GM19455 (cell line): ENCODE measurements at regions not wholly inside any gene's neighbourhood (a gene's known extent, or its start where the extent isn't known, plus 50 kb on each side); places are given as distances from the start of the nearest gene placed in this dataset.

Source experiments
- ATAC-seq: cut with Tn5 transposase; IDR thresholded peaks from one replicate; pipeline ENCODE4 v1.9.1; 2021; ENCODE audit not compliant: unreplicated experiment

GRCh38 chr4:147347217-147347616 is 133.7 kb upstream of the EDNRA start:
- ATAC-seq: no peak

- ATAC-seq: no peak
These were observed 131.7 kb upstream of the EDNRA start for GRCh38 chr4:147349193-147349592.

GRCh38 chr4:147351083-147351787 is 129.7 kb upstream of the EDNRA start:
- ATAC-seq: no peak

- no peak for ATAC-seq
These were observed 126.7 kb upstream of the EDNRA start for GRCh38 chr4:147354237-147354636.

DNA sequence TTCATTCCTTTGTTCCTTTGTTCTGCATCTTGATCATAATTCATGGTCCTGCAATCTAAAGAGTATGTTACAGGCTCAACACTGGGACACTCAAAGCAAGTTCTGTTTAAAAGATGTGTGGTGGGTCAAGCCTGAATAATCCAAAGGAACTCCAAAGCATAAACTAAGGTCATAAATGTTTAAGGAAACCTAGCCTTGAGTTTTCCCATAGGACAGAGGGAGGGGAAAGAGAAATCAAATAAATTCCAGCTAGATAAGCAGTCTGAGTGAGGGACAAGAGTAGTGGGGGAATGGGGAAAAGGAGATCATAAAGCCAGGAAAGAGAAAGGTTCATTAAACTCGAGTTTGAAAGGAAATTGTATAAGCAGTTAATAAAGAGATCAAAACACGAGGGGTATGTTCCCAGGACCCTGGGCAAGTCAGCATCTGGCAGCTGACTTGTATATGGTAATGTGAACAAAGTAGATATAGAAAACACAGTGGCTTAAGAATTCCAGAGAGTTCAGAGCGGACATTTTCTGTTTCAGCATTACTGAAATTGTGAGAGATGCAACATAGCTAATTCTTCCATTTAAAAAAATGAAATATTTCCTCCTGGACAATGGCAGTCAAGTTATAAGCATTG is 125.8 kb upstream of the EDNRA start:
- ATAC-seq: no peak

DNA sequence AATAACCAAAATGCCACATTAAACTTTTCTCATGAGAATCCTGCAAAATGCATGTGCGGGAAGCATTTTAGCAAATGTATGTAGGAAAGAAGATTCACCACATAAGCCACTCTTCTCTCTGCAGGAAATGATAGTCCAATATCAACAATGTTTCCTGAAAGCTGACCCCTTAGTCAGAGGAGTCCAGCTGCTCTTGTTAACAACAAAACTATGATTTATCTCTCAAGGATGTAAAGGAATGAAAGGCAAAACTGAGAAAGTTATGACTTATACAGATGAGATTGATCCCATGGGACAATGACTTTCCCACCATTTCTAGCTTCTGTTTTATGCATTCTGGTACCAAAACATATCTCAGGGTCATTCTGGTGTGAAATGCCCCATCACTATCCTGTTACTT is 125.0 kb upstream of the EDNRA start:
- ATAC-seq: no peak

- no peak for ATAC-seq
These were observed 120.6 kb upstream of the EDNRA start for GRCh38 chr4:147360301-147360700.

DNA sequence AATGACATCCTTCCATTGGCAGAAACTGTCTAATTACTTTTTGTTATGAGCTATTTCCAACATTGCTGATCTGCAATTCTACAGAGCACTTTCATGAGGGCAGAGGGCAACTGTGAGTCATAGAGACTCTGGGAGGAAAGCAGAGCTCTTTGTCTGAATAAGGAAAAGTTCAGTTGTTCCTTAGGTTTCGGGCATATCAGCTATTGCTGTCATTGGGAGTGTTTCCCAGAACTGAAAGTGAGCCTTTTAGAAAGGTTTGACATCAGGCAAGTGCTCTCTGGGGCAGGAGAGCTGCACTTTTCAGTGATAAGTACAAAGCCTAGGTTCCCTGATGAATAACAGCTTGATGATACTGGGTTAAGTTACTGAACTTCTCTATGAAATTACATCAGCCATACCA is 119.2 kb upstream of the EDNRA start:
- no peak for ATAC-seq

DNA sequence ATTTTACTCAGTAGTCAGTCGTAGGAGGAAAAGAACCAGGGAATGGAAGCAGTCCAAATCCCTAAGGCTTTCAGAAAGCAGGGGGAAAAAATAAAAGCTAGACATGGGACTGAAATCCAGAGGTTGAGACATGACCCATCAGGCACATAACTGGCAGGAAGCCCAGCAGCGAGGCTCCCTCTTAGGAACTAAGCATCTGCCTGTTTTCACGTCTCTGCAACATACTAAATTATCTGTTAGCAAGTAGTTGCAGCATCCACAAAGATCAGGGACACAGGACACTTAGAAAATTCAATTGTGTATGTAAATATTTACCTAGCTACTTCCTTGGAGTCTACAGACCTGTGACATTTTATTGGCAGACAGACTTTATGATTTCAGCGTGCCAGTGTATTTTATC is 118.0 kb upstream of the EDNRA start:
- ATAC-seq: no peak

DNA sequence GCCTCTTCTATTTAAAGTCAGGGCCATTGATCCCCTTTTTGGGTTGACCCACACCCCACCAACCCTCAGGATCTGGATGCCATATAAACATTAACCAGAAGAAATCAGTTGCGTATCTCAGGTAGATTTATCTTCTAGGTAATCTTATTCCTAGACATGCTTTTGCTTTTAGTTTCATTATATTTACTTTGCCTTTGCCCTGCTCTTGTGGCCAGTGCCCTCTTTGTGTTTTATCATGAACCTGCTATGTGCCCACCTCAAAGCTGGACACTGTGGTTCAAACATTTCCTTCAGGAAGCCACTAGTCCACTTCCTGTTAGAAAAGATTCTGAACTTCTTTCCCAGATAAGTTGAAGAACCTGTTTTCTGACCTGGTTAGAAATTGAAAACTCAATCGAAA is 117.4 kb upstream of the EDNRA start:
- no peak for ATAC-seq

DNA sequence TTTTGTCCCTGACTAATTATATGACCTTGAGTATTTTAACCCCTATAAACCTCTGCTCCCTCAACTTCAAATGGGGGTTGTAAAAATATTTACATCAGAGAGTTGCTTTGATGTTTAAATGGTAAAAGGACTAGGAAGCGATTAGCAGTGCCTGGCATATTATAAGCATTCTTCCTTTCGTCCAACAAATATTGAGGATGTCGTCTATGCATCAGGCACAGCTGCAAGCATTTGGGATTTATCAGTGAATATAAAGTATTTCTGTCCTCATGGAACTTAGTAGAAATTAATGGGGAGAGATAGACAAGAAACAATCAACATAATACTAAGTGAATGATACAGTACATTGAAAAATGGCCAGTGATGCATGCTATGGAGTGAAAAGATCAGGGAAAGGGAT is 115.5 kb upstream of the EDNRA start:
- ATAC-seq: no peak

GRCh38 chr4:147366164-147366563 is 114.7 kb upstream of the EDNRA start:
- no peak for ATAC-seq

GRCh38 chr4:147367891-147368290 is 113.0 kb upstream of the EDNRA start:
- ATAC-seq: no peak

- no peak for ATAC-seq
These were observed 111.9 kb upstream of the EDNRA start for GRCh38 chr4:147368948-147369347.

DNA sequence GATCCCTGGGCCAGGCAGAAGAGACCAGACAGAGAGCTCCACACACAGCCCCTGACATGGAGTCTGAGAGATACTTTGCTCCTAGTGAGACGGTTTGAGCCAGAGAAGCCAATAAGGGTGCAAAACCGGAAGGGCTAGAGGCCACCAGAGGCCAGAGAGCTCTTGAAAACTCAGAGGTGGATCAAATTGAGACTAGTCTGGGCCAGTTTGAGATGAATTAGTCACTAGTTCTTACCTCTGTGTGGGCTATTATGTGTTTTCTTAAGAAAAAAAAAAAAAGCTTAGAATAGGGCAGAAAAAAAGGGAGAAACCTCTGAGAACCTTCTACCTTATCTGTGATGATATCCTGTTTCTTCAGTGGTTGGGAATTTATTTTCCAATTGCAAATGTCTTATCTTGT is 110.4 kb upstream of the EDNRA start:
- no peak for ATAC-seq

GRCh38 chr4:147370881-147371280 is 110.0 kb upstream of the EDNRA start:
- ATAC-seq: no peak

- no peak for ATAC-seq
These were observed 109.2 kb upstream of the EDNRA start for GRCh38 chr4:147371661-147372060.

GRCh38 chr4:147378780-147379179 is 102.1 kb upstream of the EDNRA start:
- ATAC-seq: no peak

GRCh38 chr4:147381749-147382148 is 99.1 kb upstream of the EDNRA start:
- ATAC-seq: no peak

DNA sequence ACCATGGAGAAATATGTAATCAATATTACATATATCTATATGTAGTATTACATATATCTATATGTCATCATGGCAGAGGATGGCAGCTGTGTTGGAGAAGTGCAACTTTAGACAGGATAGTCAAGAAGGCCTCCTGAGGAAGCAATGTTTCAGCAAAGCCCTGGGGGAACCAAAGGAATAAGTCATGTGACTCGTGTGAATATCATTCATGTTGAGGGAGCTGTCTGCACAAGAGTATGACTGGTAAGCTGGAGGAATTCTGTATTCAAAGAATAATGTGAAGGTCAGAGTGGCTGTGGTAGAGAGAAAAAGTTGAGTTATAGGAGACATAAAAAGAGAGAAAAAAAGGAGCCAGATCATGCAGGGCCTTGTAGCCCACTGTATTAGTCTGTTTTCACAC is 92.9 kb upstream of the EDNRA start:
- no peak for ATAC-seq

GRCh38 chr4:147396105-147396504 is 84.8 kb upstream of the EDNRA start:
- no peak for ATAC-seq

- no peak for ATAC-seq
These were observed 82.3 kb upstream of the EDNRA start for GRCh38 chr4:147398556-147398955.

- no peak for ATAC-seq
These were observed 80.2 kb upstream of the EDNRA start for GRCh38 chr4:147400721-147401120.
